ENCODE measurements at regions not wholly inside any gene's neighbourhood (a gene's known extent, or its start where the extent isn't known, plus 50 kb on each side); places are given as distances from the start of the nearest gene placed in this dataset.

GRCh38 chr12:88878295-88878694 is 298.0 kb upstream of the KITLG start:
- Histone ChIP-seq H3K27me3 (ENCODE audit: insufficient read depth, low read depth) (no peaks in the 10 kb centered on the region), H3K27ac (no peak overlapping the region), H2AFZ (no peak overlapping the region), H3K4me1 (replicated peaks; ENCODE audit: insufficient read depth) (no peaks in the 10 kb centered on the region), H3K36me3 (ENCODE audit: low read depth) (no peaks in the 10 kb centered on the region), H3K4me2 (no peak overlapping the region), H3K4me3 (no peak overlapping the region), H3F3A (ENCODE audit: insufficient read depth, low read depth) (no peaks in the 10 kb centered on the region), H4K20me1 (ENCODE audit: insufficient read depth) (no peaks in the 10 kb centered on the region), H3K9me2 (ENCODE audit: insufficient read depth) (peaks cover 6% of the 10 kb centered on the region; the same call in 1 of the 2 replicates), H3K79me2 (ENCODE audit: low read depth) (no peaks in the 10 kb centered on the region), H3K9me3 (ENCODE audit: insufficient read depth, low read depth) (no peaks in the 10 kb centered on the region)
- ChIA-PET CTCF (no interaction called here), POLR2A (ENCODE audit: unreplicated experiment) (no interaction called here)
- DNase-seq, result no peak
- BruUV-seq (replicated peaks), result no TSS peak
- TF ChIP-seq, protein P1, sequence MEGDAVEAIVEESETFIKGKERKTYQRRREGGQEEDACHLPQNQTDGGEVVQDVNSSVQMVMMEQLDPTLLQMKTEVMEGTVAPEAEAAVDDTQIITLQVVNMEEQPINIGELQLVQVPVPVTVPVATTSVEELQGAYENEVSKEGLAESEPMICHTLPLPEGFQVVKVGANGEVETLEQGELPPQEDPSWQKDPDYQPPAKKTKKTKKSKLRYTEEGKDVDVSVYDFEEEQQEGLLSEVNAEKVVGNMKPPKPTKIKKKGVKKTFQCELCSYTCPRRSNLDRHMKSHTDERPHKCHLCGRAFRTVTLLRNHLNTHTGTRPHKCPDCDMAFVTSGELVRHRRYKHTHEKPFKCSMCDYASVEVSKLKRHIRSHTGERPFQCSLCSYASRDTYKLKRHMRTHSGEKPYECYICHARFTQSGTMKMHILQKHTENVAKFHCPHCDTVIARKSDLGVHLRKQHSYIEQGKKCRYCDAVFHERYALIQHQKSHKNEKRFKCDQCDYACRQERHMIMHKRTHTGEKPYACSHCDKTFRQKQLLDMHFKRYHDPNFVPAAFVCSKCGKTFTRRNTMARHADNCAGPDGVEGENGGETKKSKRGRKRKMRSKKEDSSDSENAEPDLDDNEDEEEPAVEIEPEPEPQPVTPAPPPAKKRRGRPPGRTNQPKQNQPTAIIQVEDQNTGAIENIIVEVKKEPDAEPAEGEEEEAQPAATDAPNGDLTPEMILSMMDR (conservative IDR thresholded peaks at IDR 0.05), result no peak
- no peak for TF ChIP-seq EZH2 (IDR thresholded peaks at IDR 0.05; ENCODE audit: low read depth)
- intact Hi-C loops (cut with micrococcal nuclease; ENCODE audit: unreplicated experiment), result no loop called here

GRCh38 chr12:88876857-88877256 is 296.6 kb upstream of the KITLG start:
- Histone ChIP-seq H3K27ac (no peak overlapping the region), H3K27me3 (ENCODE audit: insufficient read depth, low read depth) (no peaks in the 10 kb centered on the region), H3F3A (ENCODE audit: insufficient read depth, low read depth) (no peaks in the 10 kb centered on the region), H2AFZ (no peak overlapping the region), H3K4me3 (no peak overlapping the region), H3K79me2 (ENCODE audit: low read depth) (no peaks in the 10 kb centered on the region), H4K20me1 (ENCODE audit: insufficient read depth) (no peaks in the 10 kb centered on the region), H3K9me3 (ENCODE audit: insufficient read depth, low read depth) (no peaks in the 10 kb centered on the region), H3K4me2 (no peak overlapping the region), H3K4me1 (replicated peaks; ENCODE audit: insufficient read depth) (no peaks in the 10 kb centered on the region), H3K36me3 (ENCODE audit: low read depth) (no peaks in the 10 kb centered on the region), H3K9me2 (ENCODE audit: insufficient read depth) (peaks cover 6% of the 10 kb centered on the region; the same call in 1 of the 2 replicates)
- no peak for DNase-seq
- ChIA-PET CTCF (no interaction called here), POLR2A (ENCODE audit: unreplicated experiment) (no interaction called here)
- TF ChIP-seq, protein P1 (conservative IDR thresholded peaks at IDR 0.05), result no peak
- TF ChIP-seq EZH2 (IDR thresholded peaks at IDR 0.05; ENCODE audit: low read depth), result no peak
- intact Hi-C loops (cut with micrococcal nuclease; ENCODE audit: unreplicated experiment), result no loop called here
- BruUV-seq (replicated peaks), result no TSS peak

- intact Hi-C loops (cut with micrococcal nuclease; ENCODE audit: unreplicated experiment), result no loop called here
- no peaks in the 10 kb centered on the region for H4K20me1 ChIP-seq (ENCODE audit: insufficient read depth)
- no peak overlapping the region; the same call in 1 of the 2 replicates for H3K4me2 ChIP-seq
- CTCF ChIA-PET, result no interaction called here
- no peaks in the 10 kb centered on the region for H3K36me3 ChIP-seq (ENCODE audit: low read depth)
- no peaks in the 10 kb centered on the region for H3K27me3 ChIP-seq (ENCODE audit: insufficient read depth, low read depth)
- BruUV-seq (replicated peaks), result no TSS peak
- no peak for TF ChIP-seq EZH2 (IDR thresholded peaks at IDR 0.05; ENCODE audit: low read depth)
- TF ChIP-seq, protein P1 (conservative IDR thresholded peaks at IDR 0.05), result no peak
- H3K9me3 ChIP-seq (ENCODE audit: insufficient read depth, low read depth), result no peaks in the 10 kb centered on the region
- no peak overlapping the region for H3K27ac ChIP-seq
- DNase-seq, result no peak
- POLR2A ChIA-PET (ENCODE audit: unreplicated experiment), result interaction anchor here (0.6 kb wide), 1 partner anchor 725 kb away, joined by 3 read pairs; no protein-coding TSS in a partner anchor
- no peak overlapping the region for H2AFZ ChIP-seq
- 0 out of 2 replicates have a peak, but pooled peaks cover 7% of the 10 kb centered on the region for H3K4me1 ChIP-seq (replicated peaks; ENCODE audit: insufficient read depth)
- H3K4me3 ChIP-seq, result no peak overlapping the region
- H3F3A ChIP-seq (ENCODE audit: insufficient read depth, low read depth), result no peaks in the 10 kb centered on the region
- H3K79me2 ChIP-seq (ENCODE audit: low read depth), result no peaks in the 10 kb centered on the region
- H3K9me2 ChIP-seq (ENCODE audit: insufficient read depth), result no peaks in the 10 kb centered on the region
These were observed 289.9 kb upstream of the KITLG start for GRCh38 chr12:88870000-88870737.
